Glutamatergic neuron (in vitro differentiated cells): ENCODE measurements at regions not wholly inside any gene's neighbourhood (a gene's known extent, or its start where the extent isn't known, plus 50 kb on each side); places are given as distances from the start of the nearest gene placed in this dataset.
"Not testable (repeated sequence)": the region's sequence is repeated elsewhere in the genome, so short reads cannot be mapped to it uniquely, and the experiment has no call there.

Source experiments
- DNase-seq: peaks from one replicate; pipeline ENCODE4 v3.0.0; 2022
- H3K27ac Mint-ChIP-seq: one replicate; pipeline ENCODE4 v1.8.0; 2020; ENCODE audit warnings: mild to moderate bottlenecking, mixed read lengths, inconsistent platforms; ENCODE audit not compliant: unreplicated experiment
- H3K27me3 Mint-ChIP-seq: one replicate; pipeline ENCODE4 v1.8.0; 2020; ENCODE audit warnings: mild to moderate bottlenecking, moderate library complexity, mixed read lengths, inconsistent platforms; ENCODE audit not compliant: unreplicated experiment
- H3K36me3 Mint-ChIP-seq: one replicate; pipeline ENCODE4 v1.8.0; 2020; ENCODE audit warnings: mild to moderate bottlenecking, mixed read lengths, inconsistent platforms; ENCODE audit not compliant: unreplicated experiment
- H3K4me1 Mint-ChIP-seq: one replicate; pipeline ENCODE4 v1.8.0; 2020; ENCODE audit warnings: mild to moderate bottlenecking, low read depth, mixed read lengths, inconsistent platforms; ENCODE audit not compliant: unreplicated experiment
- H3K4me3 Mint-ChIP-seq: one replicate; pipeline ENCODE4 v1.8.0; 2020; ENCODE audit warnings: mild to moderate bottlenecking, mixed read lengths, inconsistent platforms; ENCODE audit not compliant: unreplicated experiment
- H3K9me3 Mint-ChIP-seq: one replicate; pipeline ENCODE4 v1.8.0; 2020; ENCODE audit warnings: mild to moderate bottlenecking, moderate library complexity, mixed read lengths, inconsistent platforms; ENCODE audit not compliant: unreplicated experiment
- CTCF ChIP-seq: fragments of 200-600 bp; sonication (generic); IDR thresholded peaks from one replicate; pipeline ENCODE4 v1.5.0; 2021; ENCODE audit not compliant: partially characterized antibody, unreplicated experiment

- Mint-ChIP-seq H3K9me3 (no peaks in the 10 kb centered on the region), H3K36me3 (no peaks in the 10 kb centered on the region), H3K4me1 (no peaks in the 10 kb centered on the region), H3K4me3 (no peak overlapping the region), H3K27ac (no peak overlapping the region), H3K27me3 (no peaks in the 10 kb centered on the region)
- DNase-seq: no peak
- TF ChIP-seq CTCF: no peak
Measured at GRCh38 chr2:212811036-212811805, 272.6 kb upstream of the ERBB4 start.

GRCh38 chr2:212797484-212798205, 259.0 kb upstream of the ERBB4 start:
- no peaks in the 10 kb centered on the region for H3K27me3 Mint-ChIP-seq
- H3K9me3 Mint-ChIP-seq: no peaks in the 10 kb centered on the region
- no peak for DNase-seq
- H3K27ac Mint-ChIP-seq: no peak overlapping the region
- no peak overlapping the region for H3K4me3 Mint-ChIP-seq
- H3K36me3 Mint-ChIP-seq: no peaks in the 10 kb centered on the region
- no peaks in the 10 kb centered on the region for H3K4me1 Mint-ChIP-seq
- TF ChIP-seq CTCF: no peak

GRCh38 chr2:212794471-212794870, 255.9 kb upstream of the ERBB4 start:
- H3K36me3 Mint-ChIP-seq: no peaks in the 10 kb centered on the region

GRCh38 chr2:212791569-212791968, 253.0 kb upstream of the ERBB4 start:
- DNase-seq: no peak

More at GRCh38 chr2:212794471-212794870, 255.9 kb upstream of the ERBB4 start:
- H3K27ac Mint-ChIP-seq: no peak overlapping the region
- no peak for TF ChIP-seq CTCF
- no peaks in the 10 kb centered on the region for H3K9me3 Mint-ChIP-seq
- H3K4me3 Mint-ChIP-seq: no peak overlapping the region
- no peaks in the 10 kb centered on the region for H3K4me1 Mint-ChIP-seq
- no peaks in the 10 kb centered on the region for H3K27me3 Mint-ChIP-seq
- DNase-seq: no peak

GRCh38 chr2:212786088-212786487, 247.5 kb upstream of the ERBB4 start:
- H3K27ac Mint-ChIP-seq, H3K9me3 Mint-ChIP-seq, DNase-seq, H3K4me1 Mint-ChIP-seq, H3K27me3 Mint-ChIP-seq, H3K36me3 Mint-ChIP-seq, H3K4me3 Mint-ChIP-seq: not testable (repeated sequence)

More at GRCh38 chr2:212791569-212791968, 253.0 kb upstream of the ERBB4 start:
- no peaks in the 10 kb centered on the region for H3K36me3 Mint-ChIP-seq
- no peaks in the 10 kb centered on the region for H3K9me3 Mint-ChIP-seq
- H3K27ac Mint-ChIP-seq: no peak overlapping the region
- TF ChIP-seq CTCF: no peak
- no peak overlapping the region for H3K4me3 Mint-ChIP-seq
- no peaks in the 10 kb centered on the region for H3K4me1 Mint-ChIP-seq
- no peaks in the 10 kb centered on the region for H3K27me3 Mint-ChIP-seq
